ENCODE measurements at regions not wholly inside any gene's neighbourhood (a gene's known extent, or its start where the extent isn't known, plus 50 kb on each side); places are given as distances from the start of the nearest gene placed in this dataset.
"Not testable (repeated sequence)": the region's sequence is repeated elsewhere in the genome, so short reads cannot be mapped to it uniquely, and the experiment has no call there.

DNA sequence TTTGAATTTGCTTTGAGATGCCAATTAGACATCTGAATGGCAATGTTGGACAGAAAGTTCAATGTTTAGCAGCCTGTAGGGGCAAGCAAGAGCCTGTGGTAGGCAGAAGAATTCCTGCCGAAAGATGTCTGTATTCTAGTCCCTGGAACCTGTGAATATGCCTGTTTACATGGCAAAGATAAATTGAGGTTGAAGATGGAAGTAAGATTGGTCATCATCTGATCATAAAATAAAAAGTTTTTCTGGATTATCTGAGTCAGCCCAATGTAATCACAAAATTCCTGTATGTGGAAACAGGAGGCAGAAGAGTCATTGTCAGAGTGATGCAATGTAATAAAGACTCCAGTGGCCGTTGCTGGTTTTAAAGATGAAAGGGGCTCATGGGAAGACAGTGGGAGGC, 430.5 kb downstream of the MDFIC start:
- no peak for DNase-seq (ENCODE audit: low spot score)

DNA sequence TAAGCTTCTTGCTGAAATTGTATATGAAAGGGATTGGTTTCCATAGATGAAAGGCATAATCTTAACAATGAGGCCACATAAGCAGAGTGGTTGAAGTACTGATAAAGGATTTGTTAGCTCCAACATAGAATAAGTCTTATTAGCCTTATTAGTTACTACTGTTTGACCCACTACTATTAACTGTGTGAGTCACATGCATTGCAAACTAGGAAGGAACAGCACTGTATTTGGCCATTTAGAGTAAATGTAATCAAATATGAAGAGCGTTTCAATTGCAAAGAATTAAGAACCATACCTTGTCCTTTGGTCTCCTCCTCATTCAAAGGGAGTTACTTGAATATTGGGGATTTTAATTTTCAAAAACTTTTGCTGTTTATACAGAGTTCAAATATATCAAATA, 428.9 kb downstream of the MDFIC start:
- DNase-seq (ENCODE audit: low spot score): no peak

DNA sequence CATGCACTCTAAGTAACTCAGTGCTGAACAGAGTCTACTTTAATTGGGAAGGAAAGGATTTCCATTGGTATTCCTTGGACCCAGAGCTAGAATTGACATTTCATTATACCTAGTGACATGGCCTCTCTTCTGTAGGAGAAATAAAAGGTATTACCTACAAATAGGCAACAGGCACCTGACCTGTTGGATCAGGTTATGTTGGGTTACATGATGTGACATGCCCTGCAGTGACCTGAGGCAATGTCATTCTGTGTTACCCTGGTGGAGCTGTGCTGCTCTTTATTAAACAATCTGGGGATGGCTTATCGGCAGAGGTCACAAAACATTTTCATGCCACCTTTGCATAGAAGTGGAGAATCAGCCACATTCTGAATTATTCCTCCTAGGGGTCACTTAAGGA, 427.7 kb downstream of the MDFIC start:
- no peak for DNase-seq (ENCODE audit: low spot score)

DNA sequence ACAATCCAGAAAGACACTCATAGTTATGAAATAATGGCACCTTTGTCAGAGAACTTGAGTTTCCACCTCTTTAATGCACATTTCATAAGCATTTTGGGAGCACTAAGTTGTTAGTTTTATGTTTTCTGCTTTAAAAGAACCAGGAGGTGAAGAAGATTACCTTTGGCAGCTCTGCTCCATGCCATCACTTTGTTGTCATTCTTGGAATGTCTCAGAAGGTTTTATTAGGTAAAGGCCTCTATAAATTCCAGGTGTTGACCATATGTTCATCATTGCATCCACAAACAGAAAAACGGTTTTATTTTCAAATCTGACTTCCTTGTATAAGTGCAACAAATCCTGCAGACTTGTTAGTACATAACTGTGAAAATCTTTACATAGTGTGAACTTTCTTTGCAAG, 424.8 kb downstream of the MDFIC start:
- no peak for DNase-seq (ENCODE audit: low spot score)

DNA sequence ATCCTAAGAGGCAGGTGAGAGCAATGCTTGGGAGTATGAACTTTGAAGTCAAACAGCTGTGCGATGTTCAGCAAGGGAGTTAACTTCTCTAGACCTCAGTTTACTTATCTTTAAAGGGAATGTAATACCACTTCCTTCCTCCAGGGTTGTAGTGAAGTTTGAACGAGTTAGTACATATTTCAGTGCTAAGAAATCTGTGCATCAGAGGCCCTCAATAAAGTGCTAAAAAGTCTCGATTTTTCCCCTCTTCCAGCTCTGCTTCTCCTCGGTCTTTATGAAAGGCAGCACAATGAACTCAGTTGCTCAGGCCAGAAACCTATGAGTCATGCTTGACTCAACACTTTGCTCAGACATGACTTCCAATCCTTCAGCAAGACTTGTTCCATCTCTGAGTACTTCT, 418.9 kb downstream of the MDFIC start:
- DNase-seq (ENCODE audit: low spot score): peak; percentile 76

DNA sequence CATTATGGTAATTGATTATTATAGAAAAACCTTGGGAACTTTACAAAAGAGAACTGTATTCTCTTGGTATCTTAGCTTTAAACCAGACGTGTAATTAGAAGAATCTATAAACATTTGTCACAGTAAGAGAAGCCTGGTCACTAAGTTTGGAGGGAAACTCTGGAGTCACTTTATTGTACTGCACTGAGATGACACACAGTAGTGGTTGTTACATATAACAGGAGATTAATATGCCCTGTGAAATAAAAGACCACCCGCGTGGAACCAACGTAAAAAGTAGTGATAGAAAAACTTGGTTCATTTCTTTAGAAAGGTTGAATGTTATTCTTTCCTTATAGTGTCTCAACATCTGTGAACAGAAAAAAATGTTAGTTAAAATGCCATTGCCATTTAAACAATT, 416.1 kb downstream of the MDFIC start:
- no peak for DNase-seq (ENCODE audit: low spot score)

DNA sequence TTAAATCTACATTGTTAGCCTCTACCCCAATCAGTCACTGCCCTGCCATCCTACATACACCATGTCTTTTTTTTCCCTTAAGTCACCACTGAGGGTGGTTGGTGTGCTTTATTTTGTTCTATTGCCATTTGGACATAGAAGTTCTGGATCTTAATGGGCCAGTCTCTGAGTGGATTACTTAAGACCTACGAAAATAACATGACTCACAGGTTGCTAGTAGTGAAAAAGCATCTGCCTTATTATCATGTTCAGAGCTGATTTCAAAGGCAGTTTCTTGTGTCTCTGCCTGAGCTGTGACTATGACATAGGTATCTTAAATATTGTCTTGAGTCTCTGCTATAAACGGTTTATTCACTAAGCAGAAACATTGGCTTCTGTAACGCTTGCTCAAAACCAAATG, 410.8 kb downstream of the MDFIC start:
- DNase-seq (ENCODE audit: low spot score): no peak

DNA sequence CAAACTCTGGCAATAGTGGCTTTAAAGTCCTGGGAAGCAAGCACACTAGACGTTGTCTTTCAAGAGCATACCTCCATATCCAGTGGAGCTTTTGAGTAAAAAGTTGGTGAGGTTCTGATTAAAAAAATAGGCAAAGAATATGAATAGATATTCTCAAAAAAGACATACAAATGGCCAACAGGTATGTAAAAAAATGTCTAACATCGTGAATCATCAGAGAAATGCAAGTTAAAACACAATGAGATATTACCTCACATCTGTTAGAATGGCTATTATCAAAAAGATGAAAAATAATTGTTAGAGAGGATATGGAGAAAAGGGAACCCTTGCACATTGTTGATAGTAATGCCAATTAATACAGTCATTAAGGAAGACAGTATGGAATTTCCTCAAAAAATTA, 407.1 kb downstream of the MDFIC start:
- DNase-seq (ENCODE audit: low spot score): no peak

DNA sequence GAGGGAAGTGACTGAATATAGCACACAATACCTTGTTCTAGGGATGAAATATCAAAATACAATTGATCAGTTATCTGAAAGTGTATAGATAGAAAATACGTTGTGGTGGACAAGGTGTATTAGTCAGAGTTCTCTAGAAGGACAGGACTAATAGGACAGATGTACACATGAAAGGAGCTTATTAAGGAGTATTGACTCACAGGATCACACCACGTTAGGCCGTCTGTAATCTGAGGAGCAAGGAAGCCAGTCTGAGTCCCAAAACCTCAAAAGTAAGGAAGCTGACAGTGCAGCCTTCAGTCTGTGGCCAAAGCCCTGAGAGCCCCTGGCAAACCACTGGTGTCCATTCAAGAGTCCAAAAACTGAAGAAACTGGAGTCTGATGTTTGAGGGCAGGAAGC, 406.1 kb downstream of the MDFIC start:
- DNase-seq (ENCODE audit: low spot score): no peak

DNA sequence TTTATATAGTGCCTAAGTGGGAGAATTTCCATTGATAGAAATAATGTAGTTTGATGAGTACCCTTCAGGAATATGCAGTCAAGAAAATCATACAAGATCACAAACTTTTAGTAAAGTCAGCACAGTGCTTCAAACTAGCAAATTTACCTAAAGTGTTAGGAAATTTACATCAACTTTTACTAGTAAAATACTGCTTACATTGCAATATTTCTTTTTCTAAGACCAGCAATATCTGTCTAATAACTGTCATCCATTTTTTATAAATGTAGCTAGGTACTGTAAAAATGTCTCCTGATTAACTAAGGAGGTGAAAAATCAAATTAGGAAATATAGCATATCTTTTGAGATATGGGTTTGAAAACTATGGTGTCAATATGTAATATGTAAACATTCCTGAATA, 405.4 kb downstream of the MDFIC start:
- DNase-seq (ENCODE audit: low spot score): no peak

DNA sequence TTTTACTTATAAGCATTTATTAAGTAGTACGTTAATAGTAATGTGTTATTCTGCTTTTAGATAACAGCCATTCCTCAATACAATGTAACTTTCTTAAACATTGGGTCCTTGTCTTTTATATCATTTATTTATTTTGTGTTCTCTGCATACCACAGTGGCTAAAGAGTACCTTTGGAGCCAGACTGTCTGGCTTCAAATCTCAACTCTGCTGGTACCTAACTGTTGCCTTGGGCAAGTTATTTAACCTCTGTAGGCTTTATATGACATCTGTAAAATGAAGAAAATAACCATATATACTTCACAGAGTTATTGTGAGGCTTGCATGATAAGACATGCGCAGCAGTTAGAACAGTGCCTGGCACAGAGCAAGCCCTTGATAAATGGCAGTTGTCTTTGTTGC, 397.6 kb downstream of the MDFIC start:
- DNase-seq (ENCODE audit: low spot score): no peak

DNA sequence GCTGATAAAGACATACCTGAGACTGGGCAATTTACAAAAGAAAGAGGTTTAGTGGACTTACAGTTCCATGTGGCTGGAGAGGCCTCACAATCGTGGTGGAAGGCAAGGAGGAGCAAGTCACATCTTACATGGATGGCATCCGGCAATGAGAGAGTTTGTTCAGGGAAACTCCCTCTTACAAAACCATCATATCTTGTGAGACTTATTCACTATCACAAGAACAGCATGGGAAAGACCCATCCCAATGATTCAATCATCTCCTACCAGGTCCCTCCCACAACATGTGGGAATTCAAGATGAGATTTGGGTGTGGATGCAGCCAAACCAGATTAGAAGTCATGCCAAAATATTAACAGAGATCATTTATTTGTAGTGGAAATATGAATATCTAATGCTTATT, 388.4 kb downstream of the MDFIC start:
- DNase-seq (ENCODE audit: low spot score): not testable (repeated sequence)

DNA sequence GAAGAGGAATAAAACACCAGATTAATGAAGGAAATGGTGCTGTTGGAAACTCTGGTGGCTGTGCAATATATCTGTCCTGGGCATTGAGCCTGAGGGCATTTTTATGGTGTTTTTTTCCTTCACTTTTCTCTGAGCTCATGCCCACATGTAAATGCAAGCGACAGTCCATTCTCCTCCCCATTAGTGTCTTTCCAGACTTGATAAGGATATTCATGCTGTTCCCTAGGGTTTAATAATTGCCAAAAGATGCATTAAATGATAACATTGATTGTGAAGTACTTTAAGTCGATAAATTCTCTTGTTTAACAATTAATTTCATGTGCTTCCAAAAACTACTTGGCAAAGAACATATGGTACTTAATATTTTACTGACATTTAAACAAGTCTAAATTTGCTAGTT, 384.7 kb downstream of the MDFIC start:
- no peak for DNase-seq (ENCODE audit: low spot score)

DNA sequence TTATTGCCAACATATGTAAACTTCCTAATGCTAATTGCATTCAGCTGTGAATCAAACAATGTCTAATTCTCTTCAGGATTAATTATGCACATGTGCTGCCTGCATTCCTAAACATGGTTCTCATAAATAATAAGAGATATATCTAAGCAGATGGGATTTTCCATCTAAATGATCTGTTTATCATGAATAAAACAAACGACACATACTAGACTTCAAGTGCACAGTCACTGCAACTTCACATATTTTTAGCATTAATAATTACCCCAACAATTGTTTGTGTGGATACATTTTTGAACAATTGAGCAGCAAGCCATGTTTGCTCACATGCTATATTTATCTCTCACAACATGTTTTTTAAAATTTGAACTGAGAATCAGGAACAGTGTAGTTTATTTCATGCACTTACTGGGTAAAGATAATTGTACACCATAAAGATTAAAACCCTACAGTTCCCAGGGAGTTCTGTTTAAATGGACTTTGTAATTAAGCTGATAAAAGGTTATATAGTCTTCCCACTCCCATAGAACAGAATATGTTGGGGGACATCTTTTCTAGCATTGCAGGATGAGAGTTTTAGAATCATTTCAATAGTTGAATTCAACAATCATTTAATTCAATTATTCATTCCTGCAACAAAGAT, 378.5 kb downstream of the MDFIC start:
- DNase-seq (ENCODE audit: low spot score): peak; percentile 63

DNA sequence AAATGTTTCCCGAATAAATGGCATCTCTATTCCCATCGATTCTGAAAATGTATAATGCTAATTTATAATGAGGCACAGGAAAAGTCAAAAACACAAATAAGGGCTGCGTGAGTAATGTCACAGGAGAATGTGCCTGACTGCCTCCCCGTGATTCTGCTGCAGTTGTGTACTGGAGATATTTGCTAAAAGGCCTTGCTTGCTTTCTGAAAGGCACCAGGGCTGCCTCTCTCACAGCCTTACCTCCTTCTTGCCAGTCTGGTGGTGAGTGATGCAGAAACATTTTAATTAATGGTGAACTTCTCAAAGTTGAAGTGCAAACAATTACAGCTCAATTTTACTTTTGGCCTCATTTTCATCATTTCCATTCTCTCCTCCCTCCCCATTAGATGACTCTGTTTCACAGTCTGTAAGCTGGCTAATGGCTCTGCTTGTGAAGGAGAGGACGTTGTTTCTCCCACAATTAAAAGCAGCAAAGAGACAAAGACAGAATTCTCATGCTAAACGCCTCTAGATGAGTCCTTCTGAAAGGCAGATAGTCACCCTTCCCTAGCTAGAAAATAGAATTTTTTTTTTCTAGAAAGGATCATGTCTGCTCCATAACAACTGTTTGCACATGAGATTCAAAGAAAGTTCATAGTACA, 377.6 kb downstream of the MDFIC start:
- DNase-seq (ENCODE audit: low spot score): no peak

DNA sequence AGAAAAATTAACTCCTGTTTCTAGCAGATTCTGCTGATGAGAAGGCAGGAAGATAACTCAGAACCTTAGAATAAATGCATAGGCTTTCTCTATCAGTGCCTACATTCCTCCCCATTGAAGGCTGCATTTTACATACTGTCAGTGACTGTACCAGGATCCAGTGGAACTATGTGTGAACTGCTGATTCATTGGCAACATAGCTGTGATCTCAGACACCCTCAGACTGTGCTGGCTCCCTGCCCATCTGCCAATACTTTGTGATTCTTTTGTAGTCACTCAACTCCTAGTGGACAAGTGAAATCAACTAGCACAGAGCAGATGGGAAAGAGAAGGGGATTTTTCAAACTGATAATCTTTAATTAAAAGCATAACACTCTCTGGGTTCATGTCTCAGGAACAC, 375.8 kb downstream of the MDFIC start:
- peak; percentile 88 for DNase-seq (ENCODE audit: low spot score)

DNA sequence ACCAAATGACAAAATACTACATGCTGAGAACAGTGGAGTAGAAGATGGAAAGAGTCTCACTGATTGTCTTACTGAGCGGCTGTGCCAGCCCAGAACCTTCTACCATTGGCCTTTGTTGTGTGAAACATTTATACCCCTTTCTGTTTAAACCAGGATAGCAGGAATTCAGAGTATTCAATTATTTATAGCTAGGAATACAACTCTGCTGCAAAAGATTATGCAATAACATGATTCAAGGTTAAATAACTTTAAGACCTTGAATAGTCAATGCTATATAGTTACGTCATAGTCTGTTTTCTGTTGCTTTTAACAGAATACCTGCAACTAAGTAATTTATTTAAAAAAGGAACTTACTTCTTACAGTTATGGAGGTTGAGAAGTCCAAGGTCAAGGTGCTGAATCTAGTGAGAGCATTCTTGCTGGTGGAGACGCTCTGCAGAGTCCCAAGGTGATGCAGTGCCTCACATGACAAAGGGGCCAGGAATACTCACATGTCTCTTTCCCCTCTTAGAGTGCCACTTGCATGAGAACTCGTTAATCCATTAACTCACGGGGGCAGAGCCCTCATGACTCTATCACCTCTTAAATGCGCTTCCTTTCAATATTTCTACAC, 371.8 kb downstream of the MDFIC start:
- DNase-seq (ENCODE audit: low spot score): no peak

DNA sequence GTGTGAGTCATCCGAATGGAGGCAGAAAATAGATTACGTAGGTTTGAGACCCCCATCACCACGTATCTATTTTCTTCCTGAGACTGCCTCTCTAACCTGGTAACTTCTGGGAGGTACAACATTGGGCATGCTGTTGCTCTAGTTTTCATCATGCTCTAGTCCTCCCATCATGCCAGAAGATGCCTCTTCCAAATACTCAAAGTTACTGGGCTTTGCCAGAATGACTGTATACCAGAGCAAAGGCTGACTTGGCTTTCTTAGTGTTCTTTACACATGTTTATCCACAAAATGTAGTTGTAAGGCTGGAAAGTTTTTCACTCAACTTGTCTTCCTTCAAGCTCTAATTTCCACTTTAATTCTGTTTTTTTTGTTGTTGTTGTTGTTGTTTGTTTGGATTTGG, 370.5 kb downstream of the MDFIC start:
- DNase-seq (ENCODE audit: low spot score): no peak

DNA sequence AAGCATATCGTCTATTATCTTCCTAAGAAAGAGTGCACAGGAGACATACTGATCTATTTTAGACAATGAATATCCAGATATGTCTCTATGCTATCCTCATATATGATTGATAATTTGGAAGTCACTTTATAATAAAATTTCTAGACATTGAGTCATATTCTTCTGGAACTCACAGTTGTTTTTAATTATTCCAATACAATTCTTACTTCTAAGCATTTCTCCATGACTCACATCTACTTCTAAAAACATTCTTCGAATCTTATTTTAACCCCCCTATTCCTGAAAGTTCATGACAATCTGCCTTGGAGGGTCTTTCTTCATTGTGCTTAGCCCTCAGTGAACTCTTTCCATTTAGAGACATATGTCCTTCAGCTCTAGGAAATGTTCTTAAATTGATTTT, 368.1 kb downstream of the MDFIC start:
- DNase-seq (ENCODE audit: low spot score): no peak

DNA sequence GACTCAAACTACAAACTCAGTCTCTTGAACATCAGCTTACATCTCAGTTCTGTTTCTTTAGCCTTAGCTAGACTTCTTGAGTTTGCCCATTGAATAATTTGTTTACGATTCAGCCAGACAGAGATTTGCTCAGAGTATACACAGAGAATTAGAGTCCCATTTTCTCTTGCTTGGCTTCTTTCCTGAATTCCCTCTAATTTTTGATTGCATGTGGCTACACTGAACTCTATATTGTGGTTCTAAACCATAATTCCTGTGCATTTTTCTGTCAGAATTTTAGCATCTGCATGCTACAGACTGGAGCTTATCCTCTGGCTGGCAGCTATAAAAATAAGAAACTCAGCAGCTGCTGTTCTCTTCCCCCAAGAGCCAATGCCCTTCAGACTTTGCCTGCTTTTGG, 354.9 kb downstream of the MDFIC start:
- DNase-seq (ENCODE audit: low spot score): no peak

DNA sequence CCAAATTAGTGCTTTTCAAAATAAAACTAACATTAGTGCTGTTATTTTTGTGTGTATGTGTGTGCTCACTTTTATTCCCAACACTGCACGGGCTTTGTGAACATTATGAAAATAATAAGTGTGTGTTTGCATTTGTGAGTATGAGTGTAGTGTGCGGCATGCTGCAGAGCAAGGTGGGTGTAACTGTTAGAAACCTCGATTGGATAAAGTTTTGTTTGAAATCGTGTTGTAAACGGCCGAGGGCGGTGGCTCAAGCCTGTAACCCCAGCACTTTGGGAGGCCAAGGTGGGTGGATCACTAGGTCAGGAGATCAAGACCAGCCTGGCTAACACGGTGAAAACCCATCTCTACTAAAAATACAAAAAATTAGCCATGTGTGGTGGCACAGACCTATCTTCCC, 352.0 kb downstream of the MDFIC start:
- DNase-seq (ENCODE audit: low spot score): not testable (repeated sequence)

DNA sequence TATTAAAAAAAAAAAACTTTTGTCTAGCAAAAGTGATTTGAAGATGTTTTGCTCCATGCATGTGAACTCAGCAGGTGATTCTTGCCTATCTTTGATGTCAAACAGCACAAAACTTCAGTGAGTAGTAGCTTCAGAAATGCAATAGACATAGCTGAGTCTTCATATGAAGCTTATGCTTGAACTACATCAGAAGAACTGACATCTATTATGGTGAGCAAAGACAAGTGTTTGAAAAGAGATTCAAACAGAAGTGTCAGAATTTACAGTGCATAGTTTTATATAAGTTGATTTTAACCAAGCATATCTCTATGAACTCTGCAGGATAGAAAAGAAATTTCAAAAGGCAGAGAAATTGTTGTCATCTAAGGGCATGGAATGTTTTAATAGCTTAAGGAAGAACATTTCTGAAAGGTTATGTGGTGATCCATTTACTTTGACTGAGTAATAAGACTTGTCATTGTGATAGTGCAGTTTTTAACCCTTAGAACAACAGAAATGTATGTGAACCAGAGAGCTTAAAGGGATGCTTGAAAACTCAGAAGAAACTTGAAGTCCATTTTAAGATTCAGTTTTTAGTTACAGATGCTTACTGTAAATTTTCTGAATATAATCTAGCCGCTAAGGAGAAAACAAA, 351.4 kb downstream of the MDFIC start:
- DNase-seq (ENCODE audit: low spot score): no peak
